ENCODE measurements at regions not wholly inside any gene's neighbourhood (a gene's known extent, or its start where the extent isn't known, plus 50 kb on each side); places are given as distances from the start of the nearest gene placed in this dataset.

GRCh38 chr6:169160091-169160854, 93.4 kb downstream of the THBS2 start:
- no peak for TF ChIP-seq CTCF (IDR thresholded peaks at IDR 0.05)
- TF ChIP-seq EZH2phosphoT487 (IDR thresholded peaks at IDR 0.05), result no peak
